Activated CD8-positive, alpha-beta T cell treated with anti-CD3 and anti-CD28 coated beads for 36 hours (primary cell): ENCODE measurements at regions not wholly inside any gene's neighbourhood (a gene's known extent, or its start where the extent isn't known, plus 50 kb on each side); places are given as distances from the start of the nearest gene placed in this dataset.
A peak's percentile ranks its signal among the peaks of the same experiment; 100 is the strongest.

ENCODE experiments used
- ATAC-seq: fragments of 200-7000 bp; cut with Tn5 transposase; one replicate; pipeline ENCODE4 v1.10.0; 2021; ENCODE audit warnings: mild to moderate bottlenecking, moderate library complexity
- CTCF ChIA-PET: fragments of 350-600 bp; sonication (Branson Sonifier 250); formaldehyde crosslinking; loops from one replicate; lab custom pipeline; 2021; ENCODE audit warnings: antibody characterized with exemption; lab: Charles Lee
- POLR2A ChIA-PET: fragments of 350-600 bp; sonication (Branson Sonifier 250); formaldehyde crosslinking; loops from one replicate; lab custom pipeline; 2021; ENCODE audit warnings: antibody characterized with exemption; lab: Charles Lee
- DNase-seq: peaks from one replicate; pipeline ENCODE4 v3.0.0-alpha.2; 2020
- H3K27ac Mint-ChIP-seq: one replicate; pipeline ENCODE4 v1.8.0; 2021; ENCODE audit warnings: mild to moderate bottlenecking, mixed read lengths
- H3K27me3 Mint-ChIP-seq: one replicate; pipeline ENCODE4 v1.8.0; 2021; ENCODE audit warnings: mixed read lengths
- H3K36me3 Mint-ChIP-seq: one replicate; pipeline ENCODE4 v1.8.0; 2021; ENCODE audit warnings: low read depth, mixed read lengths
- H3K4me1 Mint-ChIP-seq: one replicate; pipeline ENCODE4 v1.8.0; 2021; ENCODE audit warnings: low read depth, mixed read lengths
- H3K4me3 Mint-ChIP-seq: one replicate; pipeline ENCODE4 v1.8.0; 2021; ENCODE audit warnings: mild to moderate bottlenecking, moderate library complexity, mixed read lengths
- H3K9me3 Mint-ChIP-seq: one replicate; pipeline ENCODE4 v1.8.0; 2021; ENCODE audit warnings: mixed read lengths
- CTCF ChIP-seq: fragments of 200-600 bp; IDR thresholded peaks from one replicate; pipeline ENCODE4 v1.8.0; 2022; ENCODE audit warnings: antibody characterized with exemption, mild to moderate bottlenecking
- intact Hi-C: fragments of 100-400 bp; cut with micrococcal nuclease; formaldehyde crosslinking; loops from one replicate; pipeline ENCODE4 v1.10.0; 2022

- no peak for TF ChIP-seq CTCF
- ChIA-PET POLR2A (interaction anchor here (0.6 kb wide), 1 partner anchor 77 kb away, joined by 4 read pairs; no protein-coding TSS in a partner anchor), CTCF (interaction anchor here (1.6 kb wide), 1 partner anchor 66 kb away, joined by 3 read pairs; no protein-coding TSS in a partner anchor)
- DNase-seq: peak; percentile 15
- no peaks in the 10 kb centered on the region for H3K36me3 Mint-ChIP-seq
- no peaks in the 10 kb centered on the region for H3K27me3 Mint-ChIP-seq
- H3K4me3 Mint-ChIP-seq: no peak overlapping the region
- H3K4me1 Mint-ChIP-seq: peaks cover 11% of the 10 kb centered on the region
- ATAC-seq: peak; percentile 49
- H3K9me3 Mint-ChIP-seq: no peaks in the 10 kb centered on the region
- intact Hi-C loops: no loop called here
- no peak overlapping the region for H3K27ac Mint-ChIP-seq
These were observed 96.5 kb upstream of the PCSK1 start for GRCh38 chr5:96529559-96529958.

DNA sequence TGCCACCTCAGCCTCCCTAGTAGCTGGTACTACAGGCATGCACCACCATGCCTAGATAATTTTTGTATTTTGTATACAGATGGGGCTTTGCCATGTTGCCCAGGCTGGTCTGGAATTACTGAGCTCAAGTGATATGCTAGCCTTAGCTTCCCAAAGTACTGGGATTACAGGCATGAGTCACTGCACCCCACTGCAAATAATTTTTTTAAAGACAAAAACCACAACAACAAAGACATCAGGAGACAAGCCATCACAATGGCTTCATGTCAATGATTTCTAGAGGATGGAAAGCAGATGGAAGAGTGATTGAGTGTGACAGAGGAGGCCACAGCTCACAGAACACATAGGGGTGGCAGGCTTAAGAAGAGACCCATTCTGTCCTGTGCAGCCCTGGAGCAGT lies 97.9 kb upstream of the PCSK1 start:
- peaks cover 18% of the 10 kb centered on the region for H3K4me1 Mint-ChIP-seq
- H3K36me3 Mint-ChIP-seq: no peaks in the 10 kb centered on the region
- intact Hi-C loops: no loop called here
- ChIA-PET CTCF (no interaction called here), POLR2A (no interaction called here)
- H3K27me3 Mint-ChIP-seq: no peaks in the 10 kb centered on the region
- TF ChIP-seq CTCF: no peak
- no peaks in the 10 kb centered on the region for H3K9me3 Mint-ChIP-seq
- H3K4me3 Mint-ChIP-seq: no peak overlapping the region
- DNase-seq (no peak), ATAC-seq (no peak)
- H3K27ac Mint-ChIP-seq: no peak overlapping the region

GRCh38 chr5:96533371-96533770 lies 100.3 kb upstream of the PCSK1 start:
- H3K27ac Mint-ChIP-seq: no peak overlapping the region

GRCh38 chr5:96537386-96537785 lies 104.3 kb upstream of the PCSK1 start:
- no peaks in the 10 kb centered on the region for H3K36me3 Mint-ChIP-seq
- H3K9me3 Mint-ChIP-seq: no peaks in the 10 kb centered on the region
- ATAC-seq: peak; percentile 80
- no peak for TF ChIP-seq CTCF
- peak overlapping the region; percentile 35 for H3K4me3 Mint-ChIP-seq
- H3K27ac Mint-ChIP-seq: peak overlapping the region; percentile 96
- H3K27me3 Mint-ChIP-seq: no peaks in the 10 kb centered on the region
- peaks cover 42% of the 10 kb centered on the region for H3K4me1 Mint-ChIP-seq
- ChIA-PET CTCF (interaction anchor here (0.8 to 1.2 kb wide), 3 partner anchors 58 to 193 kb away, joined by 3 to 10 read pairs (median 3); no protein-coding TSS in a partner anchor), POLR2A (interaction anchor here (0.6 kb wide), 1 partner anchor 129 kb away, joined by 3 read pairs; no protein-coding TSS in a partner anchor)
- peak; percentile 25 for DNase-seq
- intact Hi-C loops: loop anchor here (5.0 kb wide), 1 partner anchor 60 kb away; no protein-coding TSS in a partner anchor

More at GRCh38 chr5:96533371-96533770, 100.3 kb upstream of the PCSK1 start:
- no peaks in the 10 kb centered on the region for H3K27me3 Mint-ChIP-seq
- no peak for DNase-seq
- peaks cover 38% of the 10 kb centered on the region for H3K4me1 Mint-ChIP-seq
- no peaks in the 10 kb centered on the region for H3K36me3 Mint-ChIP-seq
- no peak overlapping the region for H3K4me3 Mint-ChIP-seq
- ChIA-PET POLR2A (no interaction called here), CTCF (interaction anchor here (1.1 to 1.3 kb wide), 3 partner anchors 10 to 97 kb away, joined by 3 read pairs; no protein-coding TSS in a partner anchor)
- intact Hi-C loops: no loop called here
- TF ChIP-seq CTCF: no peak
- ATAC-seq: no peak
- no peaks in the 10 kb centered on the region for H3K9me3 Mint-ChIP-seq

- Mint-ChIP-seq H3K4me1 (peaks cover 42% of the 10 kb centered on the region), H3K9me3 (no peaks in the 10 kb centered on the region), H3K27me3 (no peaks in the 10 kb centered on the region), H3K27ac (peak overlapping the region; percentile 96), H3K36me3 (no peaks in the 10 kb centered on the region), H3K4me3 (peak overlapping the region; percentile 37)
- no peak for TF ChIP-seq CTCF
- intact Hi-C loops: loop anchor here (5.0 kb wide), 1 partner anchor 58 kb away; no protein-coding TSS in a partner anchor
- no peak for DNase-seq
- ChIA-PET POLR2A (no interaction called here), CTCF (no interaction called here)
- ATAC-seq: peak; percentile 81
These were observed 105.8 kb upstream of the PCSK1 start for GRCh38 chr5:96538808-96539250.
